GM23248 (cell line): ENCODE measurements at regions not wholly inside any gene's neighbourhood (a gene's known extent, or its start where the extent isn't known, plus 50 kb on each side); places are given as distances from the start of the nearest gene placed in this dataset.

Experiments used
- DNase-seq: peaks from one replicate; pipeline ENCODE4 v3.0.0-alpha.2; 2015
- H2AFZ ChIP-seq: fragments of 200-600 bp; sonication (generic); 2 replicates; pipeline ENCODE4 v1.6.1; 2016; ENCODE audit warnings: antibody characterized with exemption
- H3F3A ChIP-seq: fragments of 200-600 bp; sonication (generic); 2 replicates; pipeline ENCODE4 v1.6.1; 2016; ENCODE audit warnings: mild to moderate bottlenecking, antibody characterized with exemption, mixed run types; ENCODE audit not compliant: insufficient read depth
- H3K27ac ChIP-seq: fragments of 200-600 bp; sonication (generic); 2 replicates; pipeline ENCODE4 v1.5.1; 2016; ENCODE audit warnings: mild to moderate bottlenecking
- H3K27me3 ChIP-seq: fragments of 200-600 bp; sonication (generic); replicated peaks from 2 replicates; pipeline ENCODE4 v1.6.1; 2016; ENCODE audit warnings: mild to moderate bottlenecking; ENCODE audit not compliant: insufficient read depth
- H3K36me3 ChIP-seq: fragments of 200-600 bp; sonication (generic); 2 replicates; pipeline ENCODE4 v1.6.1; 2016; ENCODE audit warnings: low read depth, mild to moderate bottlenecking
- H3K4me1 ChIP-seq: fragments of 200-600 bp; sonication (generic); 2 replicates; pipeline ENCODE4 v1.6.1; 2016; ENCODE audit warnings: mild to moderate bottlenecking; ENCODE audit not compliant: insufficient read depth
- H3K4me2 ChIP-seq: fragments of 200-600 bp; sonication (generic); one replicate; pipeline ENCODE4 v1.6.1; 2016; ENCODE audit warnings: mild to moderate bottlenecking; ENCODE audit not compliant: unreplicated experiment
- H3K4me3 ChIP-seq: fragments of 200-600 bp; sonication (generic); 2 replicates; pipeline ENCODE4 v1.5.1; 2016; ENCODE audit warnings: mild to moderate bottlenecking
- H3K79me2 ChIP-seq: fragments of 200-600 bp; sonication (generic); 2 replicates; pipeline ENCODE4 v1.6.1; 2016; ENCODE audit warnings: mild to moderate bottlenecking; ENCODE audit not compliant: insufficient read depth
- H3K9ac ChIP-seq: fragments of 200-600 bp; sonication (generic); 2 replicates; pipeline ENCODE4 v1.6.1; 2016; ENCODE audit warnings: mild to moderate bottlenecking
- H3K9me2 ChIP-seq: fragments of 200-600 bp; sonication (generic); 2 replicates; pipeline ENCODE4 v1.6.1; 2016; ENCODE audit warnings: mixed run types, mild to moderate bottlenecking, moderate library complexity; ENCODE audit not compliant: insufficient read depth
- H3K9me3 ChIP-seq: fragments of 200-600 bp; sonication (generic); one replicate; pipeline ENCODE4 v1.6.1; 2017; ENCODE audit warnings: low read depth
- H4K20me1 ChIP-seq: fragments of 200-600 bp; sonication (generic); 2 replicates; pipeline ENCODE4 v1.6.0; 2016; ENCODE audit not compliant: insufficient read depth
- EZH2 ChIP-seq: fragments of 200-600 bp; sonication (generic); IDR thresholded peaks from 2 replicates; pipeline ENCODE4 v1.6.1; 2018; ENCODE audit warnings: antibody characterized with exemption, mild to moderate bottlenecking; ENCODE audit not compliant: insufficient read depth, poor library complexity, severe bottlenecking
- EZH2phosphoT487 ChIP-seq: fragments of 200-600 bp; sonication (generic); IDR thresholded peaks from 2 replicates; pipeline ENCODE4 v1.6.1; 2018; ENCODE audit warnings: antibody characterized with exemption, moderate library complexity, mild to moderate bottlenecking, low read depth; ENCODE audit not compliant: insufficient read depth
- WGBS, 2 experiments: methylation state at CpG; one replicate each; pipeline ENCODE4 v1.1.6; 2015 to 2017; ENCODE audit warnings: low lambda C conversion rate in 2 of 2, low coverage in 1 of 2; ENCODE audit errors: missing lambda C conversion rate in 2 of 2; 5-methylcytosine and 5-hydroxymethylcytosine counted together
- in situ Hi-C: fragments of 300-500 bp; cut with MboI; formaldehyde crosslinking; loops from 2 replicates; pipeline ENCODE4 v1.15.0; 2020

- Histone ChIP-seq H3K9me3 (no peaks in the 10 kb centered on the region), H3K79me2 (no peaks in the 10 kb centered on the region), H3K4me2 (no peak overlapping the region), H3K9ac (no peak overlapping the region), H3K27me3 (no peaks in the 10 kb centered on the region; the same call in 1 of the 2 replicates), H2AFZ (no peak overlapping the region), H3K36me3 (no peaks in the 10 kb centered on the region), H4K20me1 (no peaks in the 10 kb centered on the region), H3F3A (no peaks in the 10 kb centered on the region), H3K9me2 (no peaks in the 10 kb centered on the region), H3K4me3 (no peak overlapping the region), H3K27ac (no peak overlapping the region), H3K4me1 (no peaks in the 10 kb centered on the region)
- no peak for TF ChIP-seq EZH2
- no peak for TF ChIP-seq EZH2phosphoT487
- in situ Hi-C loops: no loop called here
- DNase-seq: no peak
- WGBS, 2 experiments: 10 to 13% methylated on average over 12 of the region's 12 CpGs
Measured at GRCh38 chr2:216974321-216975302, 114.7 kb upstream of the TNP1 start.

DNA sequence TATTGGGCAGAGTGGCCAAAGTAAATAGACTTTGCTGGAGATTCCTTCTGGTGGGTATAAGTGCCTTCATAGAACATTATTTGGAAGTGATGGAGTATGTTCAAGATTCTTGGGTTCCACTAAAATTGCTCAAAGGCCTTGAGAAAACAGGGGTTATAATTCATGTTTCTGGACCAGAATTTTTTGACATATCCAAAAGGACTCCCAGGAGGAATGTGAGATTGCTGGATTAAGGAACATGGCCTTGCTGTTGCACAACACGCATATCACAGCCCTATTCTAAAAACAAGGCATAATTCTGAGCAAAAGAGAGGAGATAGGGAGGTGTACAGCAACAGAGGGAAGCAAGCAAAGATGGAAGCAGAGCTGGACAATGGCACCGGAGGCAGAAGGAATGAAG lies 111.7 kb upstream of the TNP1 start:
- Histone ChIP-seq H3K4me3 (no peak overlapping the region), H3K9me3 (no peaks in the 10 kb centered on the region), H3K4me2 (no peak overlapping the region), H3K4me1 (no peaks in the 10 kb centered on the region), H3K27ac (no peak overlapping the region), H3F3A (no peaks in the 10 kb centered on the region), H3K27me3 (peaks cover 9% of the 10 kb centered on the region; the same call in 1 of the 2 replicates), H3K36me3 (no peaks in the 10 kb centered on the region), H3K79me2 (no peaks in the 10 kb centered on the region), H4K20me1 (no peaks in the 10 kb centered on the region), H3K9ac (no peak overlapping the region), H3K9me2 (no peaks in the 10 kb centered on the region), H2AFZ (no peak overlapping the region)
- DNase-seq: no peak
- in situ Hi-C loops: no loop called here
- WGBS, 2 experiments: 14 to 21% methylated on average over 2 of the region's 2 CpGs
- TF ChIP-seq EZH2: no peak
- TF ChIP-seq EZH2phosphoT487: no peak

- H2AFZ ChIP-seq: no peak overlapping the region
- H3K4me3 ChIP-seq: no peak overlapping the region
- H4K20me1 ChIP-seq: no peaks in the 10 kb centered on the region
- DNase-seq: no peak
- no peak overlapping the region for H3K4me2 ChIP-seq
- H3F3A ChIP-seq: no peaks in the 10 kb centered on the region
- in situ Hi-C loops: no loop called here
- H3K79me2 ChIP-seq: no peaks in the 10 kb centered on the region
- WGBS, 2 experiments: 39 to 43% methylated on average over 2 of the region's 2 CpGs
- no peaks in the 10 kb centered on the region for H3K4me1 ChIP-seq
- H3K9ac ChIP-seq: no peak overlapping the region
- H3K9me3 ChIP-seq: no peaks in the 10 kb centered on the region
- no peaks in the 10 kb centered on the region for H3K36me3 ChIP-seq
- TF ChIP-seq EZH2 (no peak), EZH2phosphoT487 (no peak)
- no peaks in the 10 kb centered on the region for H3K9me2 ChIP-seq
- H3K27ac ChIP-seq: no peak overlapping the region
- peaks cover 12% of the 10 kb centered on the region; the same call in 1 of the 2 replicates for H3K27me3 ChIP-seq
Measured at GRCh38 chr2:216970359-216970915, 110.6 kb upstream of the TNP1 start.

GRCh38 chr2:216967889-216968288 lies 108.0 kb upstream of the TNP1 start:
- Histone ChIP-seq H3K9ac (no peak overlapping the region), H3K4me2 (no peak overlapping the region), H4K20me1 (no peaks in the 10 kb centered on the region), H3K79me2 (no peaks in the 10 kb centered on the region), H2AFZ (no peak overlapping the region), H3K4me1 (no peaks in the 10 kb centered on the region), H3K36me3 (no peaks in the 10 kb centered on the region), H3K27me3 (peaks cover 19% of the 10 kb centered on the region; the same call in 1 of the 2 replicates), H3F3A (no peaks in the 10 kb centered on the region), H3K27ac (no peak overlapping the region), H3K4me3 (no peak overlapping the region), H3K9me2 (no peaks in the 10 kb centered on the region), H3K9me3 (no peaks in the 10 kb centered on the region)
- WGBS, 2 experiments: 100% methylated on average over 1 of the region's 1 CpG
- TF ChIP-seq EZH2phosphoT487: no peak
- no peak for TF ChIP-seq EZH2
- in situ Hi-C loops: no loop called here
- no peak for DNase-seq
